Endodermal cell (in vitro differentiated cells): ENCODE measurements at regions not wholly inside any gene's neighbourhood (a gene's known extent, or its start where the extent isn't known, plus 50 kb on each side); places are given as distances from the start of the nearest gene placed in this dataset.

Experiments used
- DNase-seq: peaks from one replicate; pipeline ENCODE4 v3.0.0-alpha.2; 2017
- H3K27ac ChIP-seq: 2 replicates; pipeline ENCODE4 v1.5.1; 2013; ENCODE audit warnings: mild to moderate bottlenecking, low read depth, low read length, moderate library complexity
- H3K27me3 ChIP-seq: 2 replicates; pipeline ENCODE4 v1.6.1; 2013; ENCODE audit warnings: mild to moderate bottlenecking, low read length, moderate library complexity; ENCODE audit not compliant: insufficient read depth, control insufficient read depth, poor library complexity, severe bottlenecking
- H3K36me3 ChIP-seq: 2 replicates; pipeline ENCODE4 v1.7.0; 2013; ENCODE audit warnings: mild to moderate bottlenecking, low read length, moderate library complexity; ENCODE audit not compliant: control insufficient read depth, insufficient read depth
- H3K4me1 ChIP-seq: one replicate; pipeline ENCODE4 v1.7.0; 2013; ENCODE audit warnings: low read length; ENCODE audit not compliant: control insufficient read depth, insufficient read depth
- H3K4me3 ChIP-seq: 2 replicates; pipeline ENCODE4 v1.5.1; 2013; ENCODE audit warnings: mild to moderate bottlenecking, low read length, moderate library complexity
- H3K9ac ChIP-seq: 2 replicates; pipeline ENCODE4 v1.6.1; 2013; ENCODE audit warnings: mild to moderate bottlenecking, low read length, moderate library complexity; ENCODE audit not compliant: poor library complexity, severe bottlenecking; ENCODE audit errors: extremely low read depth
- H3K9me3 ChIP-seq: 2 replicates; pipeline ENCODE4 v1.6.1; 2013; ENCODE audit warnings: mild to moderate bottlenecking, low read length, moderate library complexity; ENCODE audit not compliant: control insufficient read depth
- H3K27ac Mint-ChIP-seq: 2 replicates; pipeline ENCODE4 v1.8.0; 2020; ENCODE audit warnings: mixed read lengths
- H3K27me3 Mint-ChIP-seq: 2 replicates; pipeline ENCODE4 v1.8.0; 2021; ENCODE audit warnings: mild to moderate bottlenecking, mixed read lengths; ENCODE audit not compliant: insufficient read depth
- H3K36me3 Mint-ChIP-seq: 2 replicates; pipeline ENCODE4 v1.8.0; 2020; ENCODE audit warnings: low read depth, mixed read lengths
- H3K4me1 Mint-ChIP-seq: 2 replicates; pipeline ENCODE4 v1.8.0; 2020; ENCODE audit warnings: mixed read lengths
- H3K4me3 Mint-ChIP-seq: 2 replicates; pipeline ENCODE4 v1.8.0; 2020; ENCODE audit warnings: mild to moderate bottlenecking, moderate library complexity, mixed read lengths
- H3K9me3 Mint-ChIP-seq: 2 replicates; pipeline ENCODE4 v1.8.0; 2020; ENCODE audit warnings: mild to moderate bottlenecking, mixed read lengths
- WGBS, 2 experiments: methylation state at CpG; one replicate each; pipeline versions ENCODE4 v1.1.5 to v1.1.7; 2013; ENCODE audit warnings: missing lambda C conversion rate in 2 of 2, mixed read lengths in 1 of 2; ENCODE audit not compliant: insufficient coverage in 1 of 2, insufficient read length in 1 of 2; 5-methylcytosine and 5-hydroxymethylcytosine counted together
- TF ChIP-seq, protein P1 (sequence below): fragments of 200-600 bp; sonication (generic); conservative IDR thresholded peaks from 2 replicates; pipeline ENCODE4 v1.5.0; 2021; ENCODE audit warnings: antibody characterized with exemption, mild to moderate bottlenecking

DNA sequence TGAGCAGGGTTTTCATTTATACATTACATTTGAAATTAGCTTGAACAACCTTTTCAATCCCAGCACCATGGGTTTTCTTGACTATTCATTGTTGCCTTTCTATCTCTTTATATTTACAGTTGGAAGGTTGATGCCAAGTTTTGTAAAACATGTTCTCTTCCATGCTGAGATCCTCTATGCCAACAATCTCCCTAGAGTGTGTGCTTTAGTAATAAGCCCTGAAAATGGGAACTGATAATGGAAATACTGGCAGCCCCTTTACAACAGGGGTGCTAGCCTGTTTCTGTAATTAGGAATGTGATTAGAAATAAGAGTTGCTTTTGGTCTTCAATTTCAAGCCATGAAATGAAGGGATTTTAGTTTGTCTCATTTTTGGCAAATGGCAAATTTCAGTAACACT, 239.9 kb upstream of the NAALADL2 start:
- H3K36me3 ChIP-seq = no peaks in the 10 kb centered on the region
- no peaks in the 10 kb centered on the region for H3K9me3 ChIP-seq
- H3K4me3 ChIP-seq = no peak overlapping the region
- H3K27me3 ChIP-seq = no peaks in the 10 kb centered on the region
- H3K27ac Mint-ChIP-seq = no peak overlapping the region
- H3K9ac ChIP-seq = no peak overlapping the region
- DNase-seq = no peak
- H3K36me3 Mint-ChIP-seq = no peaks in the 10 kb centered on the region
- H3K27ac ChIP-seq = no peak overlapping the region
- H3K4me1 Mint-ChIP-seq = peaks cover 12% of the 10 kb centered on the region
- no peaks in the 10 kb centered on the region for H3K4me1 ChIP-seq
- H3K4me3 Mint-ChIP-seq = no peak overlapping the region
- no peaks in the 10 kb centered on the region for H3K9me3 Mint-ChIP-seq
- H3K27me3 Mint-ChIP-seq = no peaks in the 10 kb centered on the region
- TF ChIP-seq, protein P1, sequence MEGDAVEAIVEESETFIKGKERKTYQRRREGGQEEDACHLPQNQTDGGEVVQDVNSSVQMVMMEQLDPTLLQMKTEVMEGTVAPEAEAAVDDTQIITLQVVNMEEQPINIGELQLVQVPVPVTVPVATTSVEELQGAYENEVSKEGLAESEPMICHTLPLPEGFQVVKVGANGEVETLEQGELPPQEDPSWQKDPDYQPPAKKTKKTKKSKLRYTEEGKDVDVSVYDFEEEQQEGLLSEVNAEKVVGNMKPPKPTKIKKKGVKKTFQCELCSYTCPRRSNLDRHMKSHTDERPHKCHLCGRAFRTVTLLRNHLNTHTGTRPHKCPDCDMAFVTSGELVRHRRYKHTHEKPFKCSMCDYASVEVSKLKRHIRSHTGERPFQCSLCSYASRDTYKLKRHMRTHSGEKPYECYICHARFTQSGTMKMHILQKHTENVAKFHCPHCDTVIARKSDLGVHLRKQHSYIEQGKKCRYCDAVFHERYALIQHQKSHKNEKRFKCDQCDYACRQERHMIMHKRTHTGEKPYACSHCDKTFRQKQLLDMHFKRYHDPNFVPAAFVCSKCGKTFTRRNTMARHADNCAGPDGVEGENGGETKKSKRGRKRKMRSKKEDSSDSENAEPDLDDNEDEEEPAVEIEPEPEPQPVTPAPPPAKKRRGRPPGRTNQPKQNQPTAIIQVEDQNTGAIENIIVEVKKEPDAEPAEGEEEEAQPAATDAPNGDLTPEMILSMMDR = no peak

DNA sequence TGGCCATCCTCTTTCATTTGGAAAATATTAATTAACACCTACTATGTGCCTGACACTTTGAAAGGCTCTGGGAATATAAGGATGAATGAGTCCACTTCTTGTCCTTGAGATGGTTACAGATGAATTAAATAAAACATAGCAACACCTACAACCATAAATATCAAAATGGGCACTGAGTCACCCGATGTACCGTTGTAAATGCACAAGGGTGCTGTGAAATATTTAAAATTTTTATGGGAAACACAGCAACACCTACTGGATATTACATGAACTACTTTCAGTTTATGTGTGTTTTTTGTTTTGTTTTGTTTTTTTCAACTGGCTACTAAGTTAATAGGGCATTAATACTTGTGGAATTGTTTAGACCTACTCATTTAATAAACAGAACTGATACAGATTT, 239.0 kb upstream of the NAALADL2 start:
- no peaks in the 10 kb centered on the region for H3K9me3 Mint-ChIP-seq
- Histone ChIP-seq H3K27ac (no peak overlapping the region), H3K9me3 (no peaks in the 10 kb centered on the region), H3K4me3 (no peak overlapping the region), H3K4me1 (no peaks in the 10 kb centered on the region), H3K27me3 (no peaks in the 10 kb centered on the region), H3K9ac (no peak overlapping the region), H3K36me3 (no peaks in the 10 kb centered on the region)
- H3K27ac Mint-ChIP-seq = no peak overlapping the region
- H3K4me1 Mint-ChIP-seq = peaks cover 12% of the 10 kb centered on the region
- no peak overlapping the region for H3K4me3 Mint-ChIP-seq
- no peaks in the 10 kb centered on the region for H3K27me3 Mint-ChIP-seq
- no peaks in the 10 kb centered on the region for H3K36me3 Mint-ChIP-seq
- 57% methylated on average over 1 of the region's 2 CpGs; no CpG with 5 or more reads in 1 of the 2 experiments for WGBS, 2 experiments
- no peak for DNase-seq
- TF ChIP-seq, protein P1 = peak; percentile 64

DNA sequence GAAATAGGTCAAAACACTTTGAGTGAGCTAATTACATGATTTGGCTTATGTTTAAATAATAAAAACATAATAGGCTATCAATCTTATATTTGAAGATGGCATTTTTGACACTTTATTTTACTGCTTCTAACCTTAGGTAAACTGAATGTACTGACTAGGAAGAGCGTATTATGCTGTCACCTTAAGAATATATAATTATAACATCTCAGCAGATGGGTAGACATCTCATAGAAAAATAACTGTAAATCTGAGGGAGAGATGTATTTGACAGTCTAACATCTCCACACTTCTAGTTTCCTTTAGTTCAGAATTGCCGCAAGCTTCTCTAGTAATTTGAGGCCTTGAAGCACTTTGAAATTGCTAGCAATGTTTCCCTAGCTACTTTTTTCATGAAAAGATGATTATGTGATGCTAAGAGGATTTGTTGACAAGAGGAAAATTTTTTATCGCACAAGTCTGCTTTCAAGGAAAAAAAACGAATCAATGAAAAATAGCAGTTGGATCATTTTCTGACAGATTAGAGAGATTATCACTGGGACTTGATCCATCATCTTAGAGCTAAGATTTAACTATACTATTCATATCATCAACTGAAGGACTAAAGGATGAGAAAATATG, 238.2 kb upstream of the NAALADL2 start:
- WGBS, 2 experiments = 93% methylated on average over 2 to 3 of the region's 4 CpGs
- Histone ChIP-seq H3K27ac (no peak overlapping the region), H3K9ac (no peak overlapping the region), H3K9me3 (no peaks in the 10 kb centered on the region), H3K36me3 (no peaks in the 10 kb centered on the region), H3K27me3 (no peaks in the 10 kb centered on the region), H3K4me1 (no peaks in the 10 kb centered on the region), H3K4me3 (no peak overlapping the region)
- peaks cover 12% of the 10 kb centered on the region for H3K4me1 Mint-ChIP-seq
- no peaks in the 10 kb centered on the region for H3K36me3 Mint-ChIP-seq
- no peak for DNase-seq
- TF ChIP-seq, protein P1 = no peak
- H3K27ac Mint-ChIP-seq = no peak overlapping the region
- H3K27me3 Mint-ChIP-seq = no peaks in the 10 kb centered on the region
- H3K4me3 Mint-ChIP-seq = no peak overlapping the region
- no peaks in the 10 kb centered on the region for H3K9me3 Mint-ChIP-seq
